ENCODE measurements at regions not wholly inside any gene's neighbourhood (a gene's known extent, or its start where the extent isn't known, plus 50 kb on each side); places are given as distances from the start of the nearest gene placed in this dataset.
"Not testable (repeated sequence)": the region's sequence is repeated elsewhere in the genome, so short reads cannot be mapped to it uniquely, and the experiment has no call there.

DNA sequence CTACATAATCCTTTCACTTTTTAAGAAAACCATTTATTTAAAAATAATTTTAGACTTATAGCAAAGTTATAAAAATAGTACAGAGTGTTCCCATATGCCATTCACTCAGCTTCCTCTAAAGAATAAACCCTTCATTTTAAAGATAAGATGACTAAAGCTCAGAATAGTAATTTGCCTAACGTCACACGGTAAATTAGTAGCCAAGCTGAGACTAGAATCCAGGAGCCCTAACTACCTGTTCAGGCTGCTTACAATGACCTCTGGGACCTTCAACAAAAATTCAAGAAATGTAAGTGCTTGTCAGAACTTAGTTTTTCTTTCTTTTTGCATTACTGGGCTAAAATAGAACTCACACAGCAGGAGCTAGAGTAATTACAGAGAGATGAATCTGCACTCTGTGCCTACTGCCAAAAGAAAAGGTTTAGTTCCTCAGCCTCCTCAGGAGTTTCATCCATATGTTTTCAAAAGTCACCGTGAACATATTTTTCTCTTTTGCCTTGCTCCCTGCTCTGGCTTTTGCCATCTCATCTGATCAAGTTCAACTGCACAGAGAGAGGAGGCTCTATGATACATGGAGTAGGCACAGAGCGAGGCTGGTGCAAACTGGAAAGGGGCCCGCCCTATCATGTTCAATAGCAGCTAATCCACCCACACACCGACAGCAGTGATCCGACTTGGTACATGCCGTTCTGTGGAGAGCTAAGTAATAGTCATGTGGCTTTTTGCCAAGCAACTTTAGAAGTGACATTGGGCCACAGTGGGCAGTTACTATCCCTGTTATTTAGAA is 112.7 kb upstream of the SEC22B start:
- H3K4me2 ChIP-seq (ENCODE audit: low read length); H3K79me2 ChIP-seq (ENCODE audit: insufficient read depth, low read depth, low read length); H3K27ac ChIP-seq (ENCODE audit: low read depth, low read length, poor library complexity, severe bottlenecking); H3K9me3 ChIP-seq (ENCODE audit: low read length); DNase-seq (ENCODE audit: low spot score); H2AFZ ChIP-seq (ENCODE audit: low read length); H3K9me2 ChIP-seq (ENCODE audit: insufficient read depth, low read length); CTCF ChIA-PET (ENCODE audit: unreplicated experiment); H3K4me3 ChIP-seq (ENCODE audit: low read depth, low read length, poor library complexity, severe bottlenecking); POLR2A ChIA-PET; H3K36me3 ChIP-seq (ENCODE audit: insufficient read depth, low read length); H3K4me1 ChIP-seq (ENCODE audit: insufficient read depth, low read length, poor library complexity, severe bottlenecking); BruUV-seq (replicated peaks); intact Hi-C loops (cut with micrococcal nuclease; ENCODE audit: unreplicated experiment); H4K20me1 ChIP-seq (ENCODE audit: insufficient read depth, low read length): not testable (repeated sequence)

DNA sequence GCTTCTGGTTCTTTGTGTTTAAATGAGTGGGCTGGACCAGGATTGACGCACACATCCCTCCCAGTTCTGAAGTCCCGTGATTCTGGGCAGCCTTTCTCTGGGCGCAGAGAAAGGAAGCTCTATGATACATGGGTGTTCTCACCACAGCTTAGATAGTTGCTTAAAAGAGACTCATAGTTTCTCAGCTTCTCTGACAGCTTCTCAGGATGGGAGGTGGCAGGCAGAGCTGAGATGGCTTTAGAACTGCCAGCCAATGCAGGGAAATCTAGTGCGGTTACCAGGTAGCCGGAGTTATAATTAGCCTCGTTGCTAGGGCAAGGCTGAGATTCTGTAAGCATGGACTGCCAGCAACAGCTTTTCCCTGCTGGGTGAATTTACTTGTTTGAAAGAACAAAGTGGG is 111.8 kb upstream of the SEC22B start:
- BruUV-seq (replicated peaks); H3K27ac ChIP-seq (ENCODE audit: low read depth, low read length, poor library complexity, severe bottlenecking); intact Hi-C loops (cut with micrococcal nuclease; ENCODE audit: unreplicated experiment); H3K9me3 ChIP-seq (ENCODE audit: low read length); H3K9me2 ChIP-seq (ENCODE audit: insufficient read depth, low read length); H3K4me1 ChIP-seq (ENCODE audit: insufficient read depth, low read length, poor library complexity, severe bottlenecking); POLR2A ChIA-PET; H3K4me2 ChIP-seq (ENCODE audit: low read length); H4K20me1 ChIP-seq (ENCODE audit: insufficient read depth, low read length); CTCF ChIA-PET (ENCODE audit: unreplicated experiment); H3K79me2 ChIP-seq (ENCODE audit: insufficient read depth, low read depth, low read length); H3K4me3 ChIP-seq (ENCODE audit: low read depth, low read length, poor library complexity, severe bottlenecking); H3K36me3 ChIP-seq (ENCODE audit: insufficient read depth, low read length); DNase-seq (ENCODE audit: low spot score); H2AFZ ChIP-seq (ENCODE audit: low read length): not testable (repeated sequence)

DNA sequence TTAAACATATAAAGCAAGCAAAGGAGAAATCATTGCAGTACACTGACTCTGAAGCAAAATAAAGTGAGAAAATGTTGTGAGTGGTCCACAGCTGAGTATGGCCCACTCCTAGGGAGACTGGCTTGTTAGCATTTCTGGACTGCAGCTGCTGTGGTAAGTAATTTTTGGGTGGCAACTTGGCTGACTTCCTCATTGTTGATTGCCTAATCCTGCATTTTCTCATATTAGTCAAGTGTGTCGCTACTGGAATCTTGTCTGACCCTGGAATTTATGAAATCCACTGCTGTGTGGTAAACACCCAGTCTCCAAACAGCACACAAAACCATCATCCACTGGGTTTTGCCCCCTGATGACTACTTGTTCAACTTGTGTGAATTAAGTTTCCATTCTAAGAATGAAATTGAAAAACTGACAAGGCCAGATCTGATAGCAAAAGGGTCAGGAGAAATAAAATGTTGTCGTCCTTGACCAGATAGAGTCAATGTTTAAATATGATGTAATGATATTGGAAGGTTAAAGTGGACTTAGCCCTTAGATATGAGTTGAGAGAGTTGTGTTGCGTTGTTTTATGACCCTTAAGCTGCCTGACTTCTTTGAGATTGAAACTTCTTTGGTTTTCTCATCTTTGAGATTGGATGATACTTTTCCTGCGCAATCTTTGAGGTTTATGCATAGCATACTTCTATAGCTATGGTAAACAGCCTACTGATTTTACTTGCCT is 106.6 kb upstream of the SEC22B start:
- POLR2A ChIA-PET; H3K4me2 ChIP-seq (ENCODE audit: low read length): not testable (repeated sequence)

DNA sequence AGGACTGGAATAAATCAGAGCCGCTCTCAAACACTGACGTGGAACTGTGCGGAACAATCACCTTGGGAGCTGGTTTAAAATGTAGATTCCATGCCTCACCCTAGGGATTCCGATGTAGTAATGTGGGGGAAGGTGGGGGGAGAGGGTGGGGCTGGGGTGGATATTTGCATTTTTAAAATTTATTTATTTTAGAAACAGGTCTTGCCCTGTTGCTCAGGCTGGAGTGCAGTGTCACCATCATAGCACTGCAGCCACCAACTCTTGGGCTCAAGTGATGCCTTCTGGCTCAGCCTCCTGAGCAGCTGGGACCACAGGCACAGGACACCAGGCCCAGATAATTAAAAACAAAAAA is 101.9 kb upstream of the SEC22B start:
- H3K79me2 ChIP-seq (ENCODE audit: insufficient read depth, low read depth, low read length); H3K4me2 ChIP-seq (ENCODE audit: low read length); DNase-seq (ENCODE audit: low spot score); H3K9me2 ChIP-seq (ENCODE audit: insufficient read depth, low read length); H3K27ac ChIP-seq (ENCODE audit: low read depth, low read length, poor library complexity, severe bottlenecking); H3K4me1 ChIP-seq (ENCODE audit: insufficient read depth, low read length, poor library complexity, severe bottlenecking); H3K9me3 ChIP-seq (ENCODE audit: low read length); POLR2A ChIA-PET; H3K4me3 ChIP-seq (ENCODE audit: low read depth, low read length, poor library complexity, severe bottlenecking); H3K36me3 ChIP-seq (ENCODE audit: insufficient read depth, low read length); H4K20me1 ChIP-seq (ENCODE audit: insufficient read depth, low read length); CTCF ChIA-PET (ENCODE audit: unreplicated experiment); intact Hi-C loops (cut with micrococcal nuclease; ENCODE audit: unreplicated experiment); BruUV-seq (replicated peaks); H2AFZ ChIP-seq (ENCODE audit: low read length): not testable (repeated sequence)

More for the DNA sequence above, 106.6 kb upstream of the SEC22B start:
- H3K4me1 ChIP-seq (ENCODE audit: insufficient read depth, low read length, poor library complexity, severe bottlenecking); H3K79me2 ChIP-seq (ENCODE audit: insufficient read depth, low read depth, low read length); H2AFZ ChIP-seq (ENCODE audit: low read length); intact Hi-C loops (cut with micrococcal nuclease; ENCODE audit: unreplicated experiment); H3K9me3 ChIP-seq (ENCODE audit: low read length); H3K36me3 ChIP-seq (ENCODE audit: insufficient read depth, low read length); H4K20me1 ChIP-seq (ENCODE audit: insufficient read depth, low read length); CTCF ChIA-PET (ENCODE audit: unreplicated experiment); H3K4me3 ChIP-seq (ENCODE audit: low read depth, low read length, poor library complexity, severe bottlenecking); H3K27ac ChIP-seq (ENCODE audit: low read depth, low read length, poor library complexity, severe bottlenecking); BruUV-seq (replicated peaks); DNase-seq (ENCODE audit: low spot score); H3K9me2 ChIP-seq (ENCODE audit: insufficient read depth, low read length): not testable (repeated sequence)

DNA sequence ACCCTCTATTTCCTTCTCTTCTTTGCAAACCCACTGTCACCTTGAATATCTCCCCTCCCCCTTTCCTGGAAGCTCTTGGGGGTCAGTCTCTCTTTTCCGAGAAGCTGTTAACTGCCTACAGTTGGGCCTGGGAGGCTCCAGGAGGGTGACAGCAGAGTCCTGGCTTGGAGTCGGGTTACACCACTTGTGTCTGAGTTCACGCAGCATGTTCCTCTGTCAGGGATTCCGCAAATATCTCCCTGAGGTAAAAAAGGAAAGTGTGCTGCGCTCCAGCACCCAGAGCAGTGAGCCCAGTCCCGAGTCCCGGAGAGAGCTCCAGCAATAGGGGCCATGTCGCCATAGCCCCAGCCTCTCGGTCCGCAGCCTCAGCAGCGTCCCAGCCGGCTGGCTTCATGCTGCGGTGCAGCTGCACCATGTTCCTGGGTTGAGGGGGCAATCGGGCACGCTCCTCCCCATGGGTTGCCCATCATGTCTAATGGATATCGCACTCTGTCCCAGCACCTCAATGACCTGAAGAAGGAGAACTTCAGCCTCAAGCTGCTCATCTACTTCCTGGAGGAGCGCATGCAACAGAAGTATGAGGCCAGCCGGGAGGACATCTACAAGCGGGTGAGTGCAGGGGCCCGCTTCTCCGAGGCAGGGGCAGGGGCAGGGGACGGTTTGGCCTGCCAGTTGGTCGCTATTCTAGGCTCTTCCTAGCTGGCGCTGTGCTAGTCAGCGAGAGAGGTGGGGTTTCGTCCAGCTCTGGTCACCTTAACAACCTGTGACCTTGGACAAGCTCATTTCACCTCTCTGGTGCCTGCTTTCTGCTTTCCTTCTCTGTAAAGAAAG is 101.3 kb upstream of the SEC22B start:
- H2AFZ ChIP-seq (ENCODE audit: low read length); H3K79me2 ChIP-seq (ENCODE audit: insufficient read depth, low read depth, low read length); H4K20me1 ChIP-seq (ENCODE audit: insufficient read depth, low read length); DNase-seq (ENCODE audit: low spot score); H3K4me1 ChIP-seq (ENCODE audit: insufficient read depth, low read length, poor library complexity, severe bottlenecking); H3K4me2 ChIP-seq (ENCODE audit: low read length); H3K27ac ChIP-seq (ENCODE audit: low read depth, low read length, poor library complexity, severe bottlenecking); H3K4me3 ChIP-seq (ENCODE audit: low read depth, low read length, poor library complexity, severe bottlenecking); intact Hi-C loops (cut with micrococcal nuclease; ENCODE audit: unreplicated experiment); H3K9me3 ChIP-seq (ENCODE audit: low read length); H3K36me3 ChIP-seq (ENCODE audit: insufficient read depth, low read length); H3K9me2 ChIP-seq (ENCODE audit: insufficient read depth, low read length); POLR2A ChIA-PET; CTCF ChIA-PET (ENCODE audit: unreplicated experiment); BruUV-seq (replicated peaks): not testable (repeated sequence)

DNA sequence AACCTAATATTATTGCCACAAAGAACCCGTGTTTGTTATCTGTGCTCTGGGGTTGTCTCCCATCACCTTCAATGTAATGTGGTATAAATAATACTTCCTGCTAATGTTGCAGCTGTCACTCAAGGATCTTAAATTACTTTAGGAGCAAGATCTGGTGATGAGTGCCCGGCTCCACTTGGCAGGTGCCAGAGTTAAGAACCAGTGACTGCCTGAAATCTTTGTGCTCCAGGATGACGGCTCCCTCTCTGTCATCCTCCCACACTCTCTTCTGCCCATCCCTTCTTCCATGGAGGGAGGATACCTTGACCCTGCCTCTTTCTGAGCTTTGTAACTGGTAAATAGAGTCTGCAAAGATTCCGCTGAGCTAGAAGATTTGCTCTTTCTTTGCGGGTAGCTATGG is 100.4 kb upstream of the SEC22B start:
- POLR2A ChIA-PET; DNase-seq (ENCODE audit: low spot score); H3K9me2 ChIP-seq (ENCODE audit: insufficient read depth, low read length); intact Hi-C loops (cut with micrococcal nuclease; ENCODE audit: unreplicated experiment); CTCF ChIA-PET (ENCODE audit: unreplicated experiment); H3K79me2 ChIP-seq (ENCODE audit: insufficient read depth, low read depth, low read length); BruUV-seq (replicated peaks); H2AFZ ChIP-seq (ENCODE audit: low read length); H3K4me2 ChIP-seq (ENCODE audit: low read length); H3K27ac ChIP-seq (ENCODE audit: low read depth, low read length, poor library complexity, severe bottlenecking); H4K20me1 ChIP-seq (ENCODE audit: insufficient read depth, low read length); H3K4me3 ChIP-seq (ENCODE audit: low read depth, low read length, poor library complexity, severe bottlenecking); H3K4me1 ChIP-seq (ENCODE audit: insufficient read depth, low read length, poor library complexity, severe bottlenecking); H3K36me3 ChIP-seq (ENCODE audit: insufficient read depth, low read length); H3K9me3 ChIP-seq (ENCODE audit: low read length): not testable (repeated sequence)

Measured in OCI-LY7 (cell line).